IMR-90 (cell line): ENCODE measurements at regions not wholly inside any gene's neighbourhood (a gene's known extent, or its start where the extent isn't known, plus 50 kb on each side); places are given as distances from the start of the nearest gene placed in this dataset.

Experiments used
- CEBPB ChIP-seq: IDR thresholded peaks from 2 replicates; pipeline ENCODE4 v1.6.1; 2012; ENCODE audit warnings: low read depth, low read length, improper control_type of control experiment
- POLR2A ChIP-seq: IDR thresholded peaks from 2 replicates; pipeline ENCODE4 v1.6.1; 2012; ENCODE audit warnings: mild to moderate bottlenecking, low read depth, low read length

DNA sequence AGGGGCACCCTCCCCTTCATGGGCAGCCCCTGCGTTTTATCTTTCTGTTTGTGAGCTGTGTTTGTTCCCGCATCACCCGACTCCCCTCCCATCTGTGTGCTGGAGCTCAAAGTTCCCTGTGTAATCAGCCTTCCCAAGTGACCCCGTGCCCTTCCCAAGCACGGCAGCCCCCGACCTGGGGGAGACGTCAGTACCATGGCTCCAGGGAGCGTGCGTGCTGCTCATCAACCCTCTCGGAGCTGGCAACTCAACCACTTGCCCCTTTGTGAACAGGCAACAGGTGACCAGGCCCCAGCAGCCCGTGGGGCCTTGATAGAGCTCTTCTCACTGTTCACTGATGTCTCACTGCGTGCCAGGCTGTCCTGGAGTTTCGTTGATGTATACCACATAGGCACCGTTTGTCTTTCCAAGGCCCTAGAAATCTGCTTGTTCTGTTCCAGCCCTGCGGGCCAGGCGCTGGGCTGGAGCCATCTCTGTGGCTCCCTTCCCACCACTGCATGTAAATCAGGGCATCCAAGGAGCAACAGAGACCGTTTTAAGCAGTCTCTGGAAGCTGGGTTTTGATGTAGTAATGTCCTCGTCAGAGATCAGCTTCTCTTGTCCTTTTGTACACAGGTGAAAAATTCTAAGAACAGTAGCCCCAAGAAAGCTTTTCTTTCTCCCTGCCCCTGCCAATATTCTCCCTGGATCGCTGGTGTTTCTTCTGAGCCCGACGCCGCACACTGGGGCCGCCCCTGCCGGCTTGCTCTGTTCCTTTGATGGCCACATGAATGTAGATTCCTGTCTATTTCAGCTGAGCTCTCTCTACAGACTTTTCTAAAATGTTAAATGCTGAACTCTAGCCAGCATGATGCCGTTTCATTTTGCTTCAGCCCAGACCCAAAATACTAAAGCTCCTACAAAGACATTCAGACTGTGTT is 107.0 kb upstream of the PTPRM start:
- no peak for TF ChIP-seq POLR2A
- no peak for TF ChIP-seq CEBPB
